ENCODE measurements at regions not wholly inside any gene's neighbourhood (a gene's known extent, or its start where the extent isn't known, plus 50 kb on each side); places are given as distances from the start of the nearest gene placed in this dataset.

DNA sequence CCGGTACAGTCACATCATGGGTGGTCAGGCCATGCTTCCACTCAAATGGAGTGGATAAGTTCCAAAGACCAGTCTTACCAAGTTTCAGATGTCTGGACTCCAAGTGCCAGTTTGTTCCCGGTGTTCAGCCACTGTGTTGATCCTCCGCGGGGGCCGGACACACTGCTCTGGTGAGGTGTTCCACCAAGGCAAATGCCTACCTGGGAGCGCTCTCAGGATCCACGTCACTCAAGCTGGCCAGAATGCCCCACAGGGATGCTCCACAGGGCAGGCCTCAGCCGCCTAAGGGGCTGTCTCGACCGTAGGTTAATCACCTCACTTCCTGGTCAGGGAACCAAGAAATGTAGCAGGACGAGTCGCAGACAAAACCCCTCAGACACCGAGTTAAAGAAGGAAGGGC lies 258.0 kb upstream of the GRID2 start:
- no peaks in the 10 kb centered on the region for H3K27me3 ChIP-seq (ENCODE audit: insufficient read depth, low read length, poor library complexity)
- H3K27ac ChIP-seq (ENCODE audit: low read length) = no peak overlapping the region
- H4K20me1 ChIP-seq (ENCODE audit: insufficient read depth, low read length) = no peaks in the 10 kb centered on the region
- peaks cover 5% of the 10 kb centered on the region for H3K9me3 ChIP-seq (ENCODE audit: insufficient read depth, low read length, severe bottlenecking)
- no peaks in the 10 kb centered on the region for H3K79me2 ChIP-seq (ENCODE audit: insufficient read depth, low read length)
- TF ChIP-seq CTCF (IDR thresholded peaks at IDR 0.05; ENCODE audit: borderline replicate concordance, extremely low read depth, low read length, poor library complexity, severe bottlenecking) (no peak), EZH2 (IDR thresholded peaks at IDR 0.05; ENCODE audit: borderline replicate concordance, low read depth, low read length, severe bottlenecking) (no peak)
- no peak for ATAC-seq (ENCODE audit: insufficient read depth, low read depth)
- H2AFZ ChIP-seq (ENCODE audit: low read depth, low read length) = no peak overlapping the region
- DNase-seq = no peak
- H3K9ac ChIP-seq (ENCODE audit: low read depth, low read length) = no peak overlapping the region
- no peak overlapping the region for H3K4me3 ChIP-seq (ENCODE audit: low read depth in 1 of 2, low read length in 2 of 2)
- no peaks in the 10 kb centered on the region for H3K36me3 ChIP-seq (ENCODE audit: insufficient read depth, low read length)
- H3K4me1 ChIP-seq (ENCODE audit: insufficient read depth, low read length) = no peaks in the 10 kb centered on the region
- H3K4me2 ChIP-seq (ENCODE audit: insufficient read depth, low read length) = no peak overlapping the region

- TF ChIP-seq CTCF (IDR thresholded peaks at IDR 0.05; ENCODE audit: borderline replicate concordance, extremely low read depth, low read length, poor library complexity, severe bottlenecking) (no peak), EZH2 (IDR thresholded peaks at IDR 0.05; ENCODE audit: borderline replicate concordance, low read depth, low read length, severe bottlenecking) (no peak)
- no peak for DNase-seq
- no peak overlapping the region for H3K27ac ChIP-seq (ENCODE audit: low read length)
Measured at GRCh38 chr4:92047209-92047875, 256.4 kb upstream of the GRID2 start.

DNA sequence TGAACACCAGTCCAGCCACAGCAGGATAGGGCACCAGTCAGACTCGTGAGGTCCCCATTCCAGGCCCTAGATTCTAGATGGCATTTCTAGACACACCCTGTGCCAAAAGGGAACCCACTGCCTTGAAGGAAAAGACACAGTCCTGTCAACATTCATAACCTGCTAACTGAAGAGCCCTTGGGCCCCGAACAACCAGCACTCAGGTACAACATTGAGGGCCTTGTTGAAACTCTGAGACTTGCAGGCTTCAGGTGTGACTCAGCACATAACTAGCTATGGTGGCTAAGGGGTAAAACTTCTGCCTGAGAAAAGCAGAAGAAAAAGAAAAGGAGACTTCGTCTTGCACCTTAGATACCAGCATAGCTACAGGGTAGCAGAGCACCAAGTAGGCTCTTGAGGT lies 252.9 kb upstream of the GRID2 start:
- no peak for TF ChIP-seq EZH2 (IDR thresholded peaks at IDR 0.05; ENCODE audit: borderline replicate concordance, low read depth, low read length, severe bottlenecking)
- TF ChIP-seq CTCF (IDR thresholded peaks at IDR 0.05; ENCODE audit: borderline replicate concordance, extremely low read depth, low read length, poor library complexity, severe bottlenecking) = no peak
- Histone ChIP-seq H3K4me1 (ENCODE audit: insufficient read depth, low read length) (no peaks in the 10 kb centered on the region), H3K27me3 (ENCODE audit: insufficient read depth, low read length, poor library complexity) (no peaks in the 10 kb centered on the region), H3K4me2 (ENCODE audit: insufficient read depth, low read length) (no peak overlapping the region), H3K27ac (ENCODE audit: low read length) (no peak overlapping the region), H3K79me2 (ENCODE audit: insufficient read depth, low read length) (no peaks in the 10 kb centered on the region), H3K9me3 (ENCODE audit: insufficient read depth, low read length, severe bottlenecking) (peaks cover 8% of the 10 kb centered on the region), H4K20me1 (ENCODE audit: insufficient read depth, low read length) (no peaks in the 10 kb centered on the region), H3K9ac (ENCODE audit: low read depth, low read length) (no peak overlapping the region), H3K36me3 (ENCODE audit: insufficient read depth, low read length) (no peaks in the 10 kb centered on the region), H2AFZ (ENCODE audit: low read depth, low read length) (no peak overlapping the region), H3K4me3 (ENCODE audit: low read depth in 1 of 2, low read length in 2 of 2) (no peak overlapping the region)
- ATAC-seq (ENCODE audit: insufficient read depth, low read depth) (no peak), DNase-seq (no peak)

More at GRCh38 chr4:92047209-92047875, 256.4 kb upstream of the GRID2 start:
- Histone ChIP-seq H3K4me2 (ENCODE audit: insufficient read depth, low read length) (no peak overlapping the region), H3K36me3 (ENCODE audit: insufficient read depth, low read length) (no peaks in the 10 kb centered on the region), H3K27me3 (ENCODE audit: insufficient read depth, low read length, poor library complexity) (no peaks in the 10 kb centered on the region), H3K4me3 (ENCODE audit: low read depth in 1 of 2, low read length in 2 of 2) (no peak overlapping the region), H3K79me2 (ENCODE audit: insufficient read depth, low read length) (no peaks in the 10 kb centered on the region), H3K9me3 (ENCODE audit: insufficient read depth, low read length, severe bottlenecking) (peaks cover 8% of the 10 kb centered on the region), H4K20me1 (ENCODE audit: insufficient read depth, low read length) (no peaks in the 10 kb centered on the region), H2AFZ (ENCODE audit: low read depth, low read length) (no peak overlapping the region), H3K9ac (ENCODE audit: low read depth, low read length) (no peak overlapping the region), H3K4me1 (ENCODE audit: insufficient read depth, low read length) (no peaks in the 10 kb centered on the region)
- ATAC-seq (ENCODE audit: insufficient read depth, low read depth) = no peak
